Loucy (cell line): ENCODE measurements at regions not wholly inside any gene's neighbourhood (a gene's known extent, or its start where the extent isn't known, plus 50 kb on each side); places are given as distances from the start of the nearest gene placed in this dataset.

ENCODE experiments used
- H2AFZ ChIP-seq: fragments of 200-600 bp; sonication (generic); 2 replicates; pipeline ENCODE4 v1.6.0; 2016; ENCODE audit warnings: antibody characterized with exemption, mild to moderate bottlenecking, low read length, moderate library complexity
- H3F3A ChIP-seq: fragments of 200-600 bp; 2 replicates; pipeline ENCODE4 v1.6.0; 2016; ENCODE audit warnings: antibody characterized with exemption, low read depth, mild to moderate bottlenecking
- H3K27me3 ChIP-seq: fragments of 200-600 bp; sonication (generic); 2 replicates; pipeline ENCODE4 v1.6.1; 2014; ENCODE audit warnings: low read length, mild to moderate bottlenecking; ENCODE audit not compliant: insufficient read depth, poor library complexity, severe bottlenecking
- H3K36me3 ChIP-seq: fragments of 200-600 bp; sonication (generic); 2 replicates; pipeline ENCODE4 v1.6.1; 2016; ENCODE audit warnings: low read length; ENCODE audit not compliant: insufficient read depth
- H3K4me1 ChIP-seq: fragments of 200-600 bp; sonication (generic); 2 replicates; pipeline ENCODE4 v1.5.1; 2014; ENCODE audit warnings: low read length, mild to moderate bottlenecking; ENCODE audit not compliant: insufficient read depth, poor library complexity, severe bottlenecking
- H3K4me2 ChIP-seq: fragments of 200-600 bp; sonication (generic); 2 replicates; pipeline ENCODE4 v1.6.0; 2014; ENCODE audit warnings: antibody characterized with exemption, low read length, low read depth, mild to moderate bottlenecking; ENCODE audit not compliant: poor library complexity, severe bottlenecking
- H3K4me3 ChIP-seq: fragments of 200-600 bp; sonication (generic); 2 replicates; pipeline ENCODE4 v1.5.1; 2014; ENCODE audit warnings: low read length, mild to moderate bottlenecking, mixed read lengths; ENCODE audit not compliant: poor library complexity, severe bottlenecking
- H3K79me2 ChIP-seq: fragments of 200-600 bp; sonication (generic); 2 replicates; pipeline ENCODE4 v1.6.1; 2014; ENCODE audit warnings: low read length; ENCODE audit not compliant: insufficient read depth
- H3K9ac ChIP-seq: fragments of 200-600 bp; sonication (generic); 2 replicates; pipeline ENCODE4 v1.6.0; 2014; ENCODE audit warnings: mild to moderate bottlenecking, low read depth, low read length, moderate library complexity; ENCODE audit not compliant: poor library complexity, severe bottlenecking
- H3K9me2 ChIP-seq: fragments of 200-600 bp; sonication (generic); replicated peaks from 2 replicates; pipeline ENCODE4 v1.6.1; 2016; ENCODE audit warnings: low read depth, low read length, mixed read lengths
- H3K9me3 ChIP-seq: fragments of 200-600 bp; sonication (generic); 2 replicates; pipeline ENCODE4 v1.6.1; 2014; ENCODE audit warnings: mild to moderate bottlenecking, antibody characterized with exemption, low read length, low read depth; ENCODE audit not compliant: insufficient read depth
- H4K20me1 ChIP-seq: fragments of 200-600 bp; sonication (generic); 2 replicates; pipeline ENCODE4 v1.6.0; 2014; ENCODE audit warnings: antibody characterized with exemption, low read length, mild to moderate bottlenecking; ENCODE audit not compliant: insufficient read depth, poor library complexity, severe bottlenecking
- EZH2phosphoT487 ChIP-seq: fragments of 200-600 bp; IDR thresholded peaks from 2 replicates; pipeline ENCODE4 v1.6.1; 2018; ENCODE audit warnings: antibody characterized with exemption, mild to moderate bottlenecking, moderate library complexity, borderline replicate concordance
- TF ChIP-seq, protein P1 (sequence below): fragments of 200-600 bp; sonication (generic); conservative IDR thresholded peaks from 2 replicates; pipeline ENCODE4 v1.5.1; 2014; ENCODE audit warnings: mild to moderate bottlenecking, antibody characterized with exemption, low read length

DNA sequence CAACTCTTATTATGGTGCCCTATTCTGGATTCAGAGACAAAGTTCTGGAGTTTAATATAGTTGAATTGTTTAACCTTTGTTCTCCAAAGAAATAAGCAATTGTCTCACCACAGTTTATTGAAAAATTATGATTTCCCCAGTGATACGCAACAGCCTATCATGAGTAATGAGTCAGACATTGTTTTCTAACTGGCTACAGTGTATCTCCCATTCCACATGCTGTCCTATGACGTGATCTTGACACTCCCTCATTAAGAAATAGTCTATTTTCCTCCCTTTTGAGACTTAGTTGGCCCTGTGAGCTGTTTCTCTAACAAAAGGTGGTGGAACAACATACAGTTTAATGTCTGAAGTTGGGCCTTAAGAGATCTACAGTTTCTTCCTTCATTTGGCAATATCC is 1290.6 kb upstream of the CDH6 start:
- H3K9me2 ChIP-seq = no peaks in the 10 kb centered on the region
- H3K36me3 ChIP-seq = no peaks in the 10 kb centered on the region
- no peak overlapping the region for H3K9ac ChIP-seq
- no peak overlapping the region for H3K4me2 ChIP-seq
- no peaks in the 10 kb centered on the region for H3F3A ChIP-seq
- no peak overlapping the region for H3K4me3 ChIP-seq
- no peaks in the 10 kb centered on the region for H4K20me1 ChIP-seq
- H3K9me3 ChIP-seq = no peaks in the 10 kb centered on the region
- H3K79me2 ChIP-seq = no peaks in the 10 kb centered on the region
- no peaks in the 10 kb centered on the region for H3K4me1 ChIP-seq
- H3K27me3 ChIP-seq = no peaks in the 10 kb centered on the region
- no peak overlapping the region for H2AFZ ChIP-seq
- TF ChIP-seq, protein P1, sequence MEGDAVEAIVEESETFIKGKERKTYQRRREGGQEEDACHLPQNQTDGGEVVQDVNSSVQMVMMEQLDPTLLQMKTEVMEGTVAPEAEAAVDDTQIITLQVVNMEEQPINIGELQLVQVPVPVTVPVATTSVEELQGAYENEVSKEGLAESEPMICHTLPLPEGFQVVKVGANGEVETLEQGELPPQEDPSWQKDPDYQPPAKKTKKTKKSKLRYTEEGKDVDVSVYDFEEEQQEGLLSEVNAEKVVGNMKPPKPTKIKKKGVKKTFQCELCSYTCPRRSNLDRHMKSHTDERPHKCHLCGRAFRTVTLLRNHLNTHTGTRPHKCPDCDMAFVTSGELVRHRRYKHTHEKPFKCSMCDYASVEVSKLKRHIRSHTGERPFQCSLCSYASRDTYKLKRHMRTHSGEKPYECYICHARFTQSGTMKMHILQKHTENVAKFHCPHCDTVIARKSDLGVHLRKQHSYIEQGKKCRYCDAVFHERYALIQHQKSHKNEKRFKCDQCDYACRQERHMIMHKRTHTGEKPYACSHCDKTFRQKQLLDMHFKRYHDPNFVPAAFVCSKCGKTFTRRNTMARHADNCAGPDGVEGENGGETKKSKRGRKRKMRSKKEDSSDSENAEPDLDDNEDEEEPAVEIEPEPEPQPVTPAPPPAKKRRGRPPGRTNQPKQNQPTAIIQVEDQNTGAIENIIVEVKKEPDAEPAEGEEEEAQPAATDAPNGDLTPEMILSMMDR = no peak
- no peak for TF ChIP-seq EZH2phosphoT487

DNA sequence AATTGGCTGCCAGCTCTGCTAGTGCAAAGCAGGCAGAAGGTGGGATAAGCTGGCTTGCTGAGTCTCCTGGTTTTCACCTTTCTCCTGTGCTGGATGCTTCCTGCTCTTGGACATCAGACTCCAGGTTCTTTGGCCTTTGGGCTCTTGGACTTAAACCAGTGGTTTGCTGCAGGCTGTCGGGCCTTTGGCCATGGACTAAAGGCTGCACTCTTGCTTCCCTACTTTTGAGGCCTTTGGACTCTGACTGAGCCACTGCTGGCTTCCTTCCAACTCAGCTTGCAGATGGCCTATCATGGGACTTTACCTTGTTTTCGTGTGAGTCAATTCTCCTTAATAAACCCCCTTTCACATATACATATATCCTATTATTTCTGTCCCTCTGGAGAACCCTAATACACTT is 1293.9 kb upstream of the CDH6 start:
- Histone ChIP-seq H4K20me1 (no peaks in the 10 kb centered on the region), H2AFZ (no peak overlapping the region), H3K27me3 (no peaks in the 10 kb centered on the region), H3K4me1 (no peaks in the 10 kb centered on the region), H3K36me3 (no peaks in the 10 kb centered on the region), H3K4me3 (no peak overlapping the region), H3K4me2 (no peak overlapping the region), H3F3A (no peaks in the 10 kb centered on the region), H3K9me3 (no peaks in the 10 kb centered on the region), H3K9me2 (no peaks in the 10 kb centered on the region), H3K79me2 (no peaks in the 10 kb centered on the region), H3K9ac (no peak overlapping the region)
- TF ChIP-seq, protein P1 = no peak
- TF ChIP-seq EZH2phosphoT487 = no peak

DNA sequence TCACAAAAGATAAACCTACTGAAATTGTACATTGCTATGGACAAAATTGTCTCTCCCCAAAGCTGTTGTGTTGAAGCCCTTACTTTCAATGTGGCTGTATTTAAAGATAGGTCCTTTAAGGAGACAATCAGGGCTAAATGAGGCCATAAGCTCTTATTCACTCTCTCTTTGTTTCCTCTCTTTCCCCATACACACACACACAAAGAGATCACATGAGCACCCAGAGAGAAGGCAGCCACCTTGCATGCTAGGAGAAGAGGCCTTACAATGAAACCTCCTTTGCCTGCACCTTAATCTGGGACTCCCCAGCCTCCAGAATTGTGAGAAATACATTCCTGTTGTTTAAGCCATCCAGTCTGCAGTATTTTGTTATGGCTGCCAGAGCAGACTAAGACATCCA is 1295.6 kb upstream of the CDH6 start:
- Histone ChIP-seq H3K36me3 (no peaks in the 10 kb centered on the region), H3F3A (no peaks in the 10 kb centered on the region), H3K9me2 (no peaks in the 10 kb centered on the region), H4K20me1 (no peaks in the 10 kb centered on the region), H3K9me3 (no peaks in the 10 kb centered on the region), H2AFZ (no peak overlapping the region), H3K4me1 (no peaks in the 10 kb centered on the region), H3K4me3 (no peak overlapping the region), H3K27me3 (no peaks in the 10 kb centered on the region), H3K9ac (no peak overlapping the region), H3K4me2 (no peak overlapping the region), H3K79me2 (no peaks in the 10 kb centered on the region)
- TF ChIP-seq, protein P1 = no peak
- TF ChIP-seq EZH2phosphoT487 = no peak
